Panc1 (cell line): ENCODE measurements at regions not wholly inside any gene's neighbourhood (a gene's known extent, or its start where the extent isn't known, plus 50 kb on each side); places are given as distances from the start of the nearest gene placed in this dataset.
A peak's percentile ranks its signal among the peaks of the same experiment; 100 is the strongest.

Experiments used
- ATAC-seq: fragments of 200-7000 bp; cut with Tn5 transposase; 2 replicates; pipeline ENCODE4 v1.9.1; 2020; ENCODE audit warnings: mild to moderate bottlenecking, moderate library complexity
- BruUV-seq: library from RNA; stranded (reverse); fragments of 400-500 nt; replicated peaks from 2 replicates; lab custom pipeline; 2021; lab: Mats Ljungman, UMichigan
- CTCF ChIA-PET: fragments of 300-600 bp; sonication (Branson Sonifier 250); formaldehyde crosslinking; loops from one replicate; lab custom pipeline; 2022; ENCODE audit warnings: antibody characterized with exemption; lab: Charles Lee
- POLR2A ChIA-PET: fragments of 300-600 bp; sonication (Branson Sonifier 250); formaldehyde crosslinking; loops from one replicate; lab custom pipeline; 2022; ENCODE audit warnings: antibody characterized with exemption; lab: Charles Lee
- DNase-seq: peaks from one replicate; pipeline ENCODE4 v3.0.0-alpha.2; 2010; ENCODE audit warnings: low read depth, low spot score
- H3K27ac ChIP-seq: 2 replicates; pipeline ENCODE4 v1.5.1; 2011; ENCODE audit warnings: mild to moderate bottlenecking, low read length, inconsistent platforms
- H3K27me3 ChIP-seq: fragments of 200-500 bp; sonication (Bioruptor generic); 2 replicates; pipeline ENCODE4 v1.6.0; 2014; ENCODE audit warnings: low read length, inconsistent platforms; ENCODE audit not compliant: control insufficient read depth, insufficient read depth
- H3K36me3 ChIP-seq: fragments of 200-500 bp; sonication (Bioruptor generic); 2 replicates; pipeline ENCODE4 v1.5.1; 2014; ENCODE audit warnings: inconsistent platforms, mild to moderate bottlenecking, low read length, moderate library complexity; ENCODE audit not compliant: control insufficient read depth, insufficient read depth
- H3K4me1 ChIP-seq: 2 replicates; pipeline ENCODE4 v1.5.1; 2011; ENCODE audit warnings: inconsistent platforms, mild to moderate bottlenecking, low read length, moderate library complexity; ENCODE audit not compliant: control insufficient read depth, insufficient read depth
- H3K4me3 ChIP-seq, 2 experiments: 2 replicates each; pipeline ENCODE4 v1.5.1; 2011 to 2012; ENCODE audit warnings: low read depth in 2 of 2, low read length in 2 of 2, mild to moderate bottlenecking in 2 of 2, inconsistent platforms in 1 of 2, moderate library complexity in 1 of 2
- H3K9me3 ChIP-seq: fragments of 200-500 bp; sonication (Bioruptor generic); 2 replicates; pipeline ENCODE4 v1.5.1; 2014; ENCODE audit warnings: low read depth, mild to moderate bottlenecking, inconsistent platforms, low read length, moderate library complexity; ENCODE audit not compliant: control insufficient read depth, insufficient read depth
- POLR2AphosphoS5 ChIP-seq: IDR thresholded peaks from 2 replicates; pipeline ENCODE4 v1.6.1; 2012; ENCODE audit warnings: mild to moderate bottlenecking, low read depth, low read length, moderate library complexity
- in situ Hi-C: cut with HindIII; loops from 2 replicates; pipeline ENCODE4 v1.10.0; 2016; ENCODE audit warnings: low sequenced_read_pairs, low pct_unique_long_range_greater_than_20kb
- intact Hi-C: fragments of 100-400 bp; cut with micrococcal nuclease; formaldehyde crosslinking; loops from one replicate; pipeline ENCODE4 v1.10.0; 2022; ENCODE audit not compliant: unreplicated experiment
- TF ChIP-seq, protein P1 (sequence below), 2 experiments: IDR thresholded peaks; 2 replicates each; pipeline ENCODE4 v1.6.1; 2011 to 2012; ENCODE audit warnings: low read depth in 2 of 2, control low read depth in 1 of 2, low read length in 1 of 2, mild to moderate bottlenecking in 1 of 2, moderate library complexity in 1 of 2; ENCODE audit not compliant: insufficient read depth in 1 of 2
- TF ChIP-seq, protein P2 (sequence below): fragments of 450-650 bp; IDR thresholded peaks from 2 replicates; pipeline ENCODE4 v1.5.1; 2017; ENCODE audit warnings: mild to moderate bottlenecking

DNA sequence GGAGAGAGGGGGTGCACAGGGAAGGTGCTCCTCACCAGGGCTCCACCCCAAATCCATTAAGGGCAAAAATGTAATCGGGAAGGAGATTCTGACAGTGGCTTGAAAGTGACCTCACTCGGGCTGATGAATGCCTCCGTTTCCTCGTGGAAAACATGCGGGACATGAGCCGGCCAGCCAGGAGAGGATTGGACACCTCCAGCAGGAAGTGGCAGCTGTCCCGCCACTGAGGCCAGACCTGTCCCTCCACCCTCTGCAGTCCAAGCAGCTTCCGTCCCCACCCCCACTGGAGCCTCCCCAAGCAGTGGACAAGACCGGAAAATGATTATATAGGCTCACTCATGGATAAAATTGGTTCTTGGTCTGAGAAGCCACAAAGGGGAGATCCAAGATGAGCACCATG lies 82.1 kb upstream of the CCL1 start:
- CTCF ChIA-PET: no interaction called here
- Histone ChIP-seq H3K27ac (no peak overlapping the region), H3K9me3 (no peaks in the 10 kb centered on the region), H3K4me1 (no peaks in the 10 kb centered on the region), H3K4me3 (no peak overlapping the region), H3K27me3 (peaks cover 14% of the 10 kb centered on the region; the same call in 1 of the 2 replicates), H3K36me3 (no peaks in the 10 kb centered on the region)
- no TSS peak for BruUV-seq
- ATAC-seq (no peak), DNase-seq (no peak)
- TF ChIP-seq, protein P1, sequence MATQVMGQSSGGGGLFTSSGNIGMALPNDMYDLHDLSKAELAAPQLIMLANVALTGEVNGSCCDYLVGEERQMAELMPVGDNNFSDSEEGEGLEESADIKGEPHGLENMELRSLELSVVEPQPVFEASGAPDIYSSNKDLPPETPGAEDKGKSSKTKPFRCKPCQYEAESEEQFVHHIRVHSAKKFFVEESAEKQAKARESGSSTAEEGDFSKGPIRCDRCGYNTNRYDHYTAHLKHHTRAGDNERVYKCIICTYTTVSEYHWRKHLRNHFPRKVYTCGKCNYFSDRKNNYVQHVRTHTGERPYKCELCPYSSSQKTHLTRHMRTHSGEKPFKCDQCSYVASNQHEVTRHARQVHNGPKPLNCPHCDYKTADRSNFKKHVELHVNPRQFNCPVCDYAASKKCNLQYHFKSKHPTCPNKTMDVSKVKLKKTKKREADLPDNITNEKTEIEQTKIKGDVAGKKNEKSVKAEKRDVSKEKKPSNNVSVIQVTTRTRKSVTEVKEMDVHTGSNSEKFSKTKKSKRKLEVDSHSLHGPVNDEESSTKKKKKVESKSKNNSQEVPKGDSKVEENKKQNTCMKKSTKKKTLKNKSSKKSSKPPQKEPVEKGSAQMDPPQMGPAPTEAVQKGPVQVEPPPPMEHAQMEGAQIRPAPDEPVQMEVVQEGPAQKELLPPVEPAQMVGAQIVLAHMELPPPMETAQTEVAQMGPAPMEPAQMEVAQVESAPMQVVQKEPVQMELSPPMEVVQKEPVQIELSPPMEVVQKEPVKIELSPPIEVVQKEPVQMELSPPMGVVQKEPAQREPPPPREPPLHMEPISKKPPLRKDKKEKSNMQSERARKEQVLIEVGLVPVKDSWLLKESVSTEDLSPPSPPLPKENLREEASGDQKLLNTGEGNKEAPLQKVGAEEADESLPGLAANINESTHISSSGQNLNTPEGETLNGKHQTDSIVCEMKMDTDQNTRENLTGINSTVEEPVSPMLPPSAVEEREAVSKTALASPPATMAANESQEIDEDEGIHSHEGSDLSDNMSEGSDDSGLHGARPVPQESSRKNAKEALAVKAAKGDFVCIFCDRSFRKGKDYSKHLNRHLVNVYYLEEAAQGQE (IDR thresholded peaks at IDR 0.05; ENCODE audit: insufficient read depth in 1 of 2, low read depth in 2 of 2, low read length in 1 of 2): no peak
- TF ChIP-seq, protein P2, sequence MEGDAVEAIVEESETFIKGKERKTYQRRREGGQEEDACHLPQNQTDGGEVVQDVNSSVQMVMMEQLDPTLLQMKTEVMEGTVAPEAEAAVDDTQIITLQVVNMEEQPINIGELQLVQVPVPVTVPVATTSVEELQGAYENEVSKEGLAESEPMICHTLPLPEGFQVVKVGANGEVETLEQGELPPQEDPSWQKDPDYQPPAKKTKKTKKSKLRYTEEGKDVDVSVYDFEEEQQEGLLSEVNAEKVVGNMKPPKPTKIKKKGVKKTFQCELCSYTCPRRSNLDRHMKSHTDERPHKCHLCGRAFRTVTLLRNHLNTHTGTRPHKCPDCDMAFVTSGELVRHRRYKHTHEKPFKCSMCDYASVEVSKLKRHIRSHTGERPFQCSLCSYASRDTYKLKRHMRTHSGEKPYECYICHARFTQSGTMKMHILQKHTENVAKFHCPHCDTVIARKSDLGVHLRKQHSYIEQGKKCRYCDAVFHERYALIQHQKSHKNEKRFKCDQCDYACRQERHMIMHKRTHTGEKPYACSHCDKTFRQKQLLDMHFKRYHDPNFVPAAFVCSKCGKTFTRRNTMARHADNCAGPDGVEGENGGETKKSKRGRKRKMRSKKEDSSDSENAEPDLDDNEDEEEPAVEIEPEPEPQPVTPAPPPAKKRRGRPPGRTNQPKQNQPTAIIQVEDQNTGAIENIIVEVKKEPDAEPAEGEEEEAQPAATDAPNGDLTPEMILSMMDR: no peak
- TF ChIP-seq POLR2AphosphoS5: no peak
- in situ Hi-C loops: no loop called here
- intact Hi-C loops: loop anchor here (10.0 kb wide), 2 partner anchors 190 to 450 kb away; no protein-coding TSS in a partner anchor
- POLR2A ChIA-PET: no interaction called here

DNA sequence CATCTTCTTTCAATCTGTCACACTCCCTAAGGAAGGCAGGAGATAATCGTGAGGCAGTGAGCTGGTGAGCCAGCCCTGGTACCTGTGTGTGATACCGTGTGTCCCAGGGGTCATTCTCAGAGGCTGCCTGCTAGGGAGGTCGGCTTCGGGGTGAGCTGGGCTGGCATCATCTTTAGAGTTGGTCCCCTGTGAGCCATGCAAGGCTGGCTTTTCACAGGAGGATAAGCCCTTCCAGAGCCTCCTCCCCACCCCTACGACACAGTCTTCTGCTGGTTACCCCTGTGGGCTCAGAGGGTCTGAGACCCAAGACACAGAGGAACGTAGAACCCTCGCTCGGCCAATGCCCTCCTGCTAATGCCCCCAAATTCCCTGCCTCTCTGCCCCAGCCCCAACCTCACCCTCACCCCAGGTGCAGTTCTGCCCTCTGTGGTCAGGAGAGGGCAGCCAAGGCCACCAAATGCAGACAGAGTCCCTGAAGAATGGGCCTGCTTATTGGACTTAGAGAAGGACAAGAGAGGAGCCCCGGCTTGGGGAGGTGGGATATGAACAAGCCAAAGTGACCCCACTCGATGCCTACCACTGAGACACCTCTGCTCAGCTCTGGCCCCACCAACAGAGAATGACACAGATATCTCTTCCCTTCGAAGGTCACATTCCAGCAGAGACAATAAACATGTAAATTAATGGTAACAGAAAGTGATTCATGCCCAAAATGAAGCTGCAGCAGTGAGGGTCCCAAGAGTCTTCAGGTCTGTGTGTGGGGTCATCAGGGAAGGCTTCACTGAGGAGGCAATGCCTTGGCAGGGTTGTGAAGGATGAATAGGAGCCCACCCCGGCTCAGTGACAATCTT lies 80.8 kb upstream of the CCL1 start:
- in situ Hi-C loops: no loop called here

More for the DNA sequence above, 80.8 kb upstream of the CCL1 start:
- no peaks in the 10 kb centered on the region for H3K9me3 ChIP-seq
- no peak overlapping the region for H3K27ac ChIP-seq
- BruUV-seq: no TSS peak
- H3K4me3 ChIP-seq: no peak overlapping the region
- no peak for DNase-seq
- H3K4me1 ChIP-seq: no peaks in the 10 kb centered on the region
- CTCF ChIA-PET: interaction anchor here (0.6 kb wide), 1 partner anchor 532 kb away, joined by 3 read pairs; no protein-coding TSS in a partner anchor
- no peaks in the 10 kb centered on the region for H3K36me3 ChIP-seq
- peaks cover 12% of the 10 kb centered on the region; the same call in 1 of the 2 replicates for H3K27me3 ChIP-seq
- POLR2A ChIA-PET: no interaction called here
- TF ChIP-seq, protein P2: peak; percentile 72
- TF ChIP-seq POLR2AphosphoS5: no peak
- ATAC-seq: peak; percentile 89
- intact Hi-C loops: loop anchor here (10.0 kb wide), 2 partner anchors 191 to 451 kb away; no protein-coding TSS in a partner anchor
